Naive B cell (primary cell): ENCODE measurements at regions not wholly inside any gene's neighbourhood (a gene's known extent, or its start where the extent isn't known, plus 50 kb on each side); places are given as distances from the start of the nearest gene placed in this dataset.
A peak's percentile ranks its signal among the peaks of the same experiment; 100 is the strongest.

ENCODE experiments used
- ATAC-seq, 2 donors: fragments of 150-1000 bp; cut with Tn5 transposase; 2 replicates each; pipeline ENCODE4 v1.10.0; 2021; ENCODE audit warnings: low read depth in 2 of 2, mild to moderate bottlenecking in 2 of 2, moderate library complexity in 2 of 2
- DNase-seq: peaks from one replicate; pipeline ENCODE4 v3.0.0; 2022
- H3K27ac Mint-ChIP-seq, 6 donors: one replicate each; pipeline ENCODE4 v1.8.0; 2020 to 2022; ENCODE audit warnings: mild to moderate bottlenecking in 6 of 6, mixed read lengths in 6 of 6, moderate library complexity in 5 of 6, inconsistent platforms in 2 of 6
- H3K27me3 Mint-ChIP-seq, 3 donors: one replicate each; pipeline ENCODE4 v1.8.0; 2021 to 2022; ENCODE audit warnings: mixed read lengths in 3 of 3, mild to moderate bottlenecking in 1 of 3
- H3K36me3 Mint-ChIP-seq, 2 donors: one replicate each; pipeline ENCODE4 v1.8.0; 2020 to 2022; ENCODE audit warnings: mixed read lengths in 2 of 2, inconsistent platforms in 1 of 2, mild to moderate bottlenecking in 1 of 2
- H3K4me1 Mint-ChIP-seq, 3 donors: one replicate each; pipeline ENCODE4 v1.8.0; 2020 to 2022; ENCODE audit warnings: mixed read lengths in 3 of 3, inconsistent platforms in 1 of 3, mild to moderate bottlenecking in 1 of 3, moderate library complexity in 1 of 3
- H3K4me3 Mint-ChIP-seq, 8 donors: one replicate each; pipeline ENCODE4 v1.8.0; 2020 to 2022; ENCODE audit warnings: mild to moderate bottlenecking in 8 of 8, mixed read lengths in 8 of 8, moderate library complexity in 8 of 8, inconsistent platforms in 2 of 8
- H3K9me3 Mint-ChIP-seq, 7 donors: one replicate each; pipeline ENCODE4 v1.8.0; 2020 to 2022; ENCODE audit warnings: mixed read lengths in 7 of 7, mild to moderate bottlenecking in 5 of 7, inconsistent platforms in 2 of 7, moderate library complexity in 1 of 7

DNA sequence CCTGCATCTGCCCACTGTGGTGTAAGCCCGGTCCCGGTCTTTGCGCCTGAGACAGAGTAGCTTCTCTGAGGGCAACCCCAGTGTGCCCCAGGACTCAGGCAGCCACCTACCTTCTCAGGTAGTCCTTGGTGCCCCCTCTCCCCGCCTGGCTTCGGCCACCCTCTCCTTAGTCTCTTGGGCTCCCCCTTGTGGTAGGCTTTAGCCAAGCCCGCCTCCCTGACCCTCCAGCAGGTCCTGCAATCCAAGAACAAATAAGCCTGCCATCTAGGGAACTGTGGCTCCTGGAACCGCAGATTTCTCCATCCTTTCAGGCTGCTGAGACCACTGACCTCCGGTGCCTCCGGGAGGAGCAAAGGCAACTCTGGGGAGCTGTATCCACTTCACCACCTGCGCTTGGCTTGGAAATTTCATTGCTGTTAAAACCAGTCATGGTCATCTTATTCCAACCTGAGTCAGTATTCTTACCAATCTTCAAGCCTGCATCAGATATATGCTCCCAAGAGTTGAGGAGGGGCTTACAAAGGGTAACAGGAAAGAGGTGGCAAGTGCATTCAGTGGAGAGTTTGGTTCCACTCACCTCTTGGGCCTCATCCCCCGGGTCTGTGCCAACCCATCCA, 52.8 kb upstream of the TENM4 start:
- Mint-ChIP-seq H3K9me3 (peaks cover 1 to 9% (median 4%) of the 10 kb centered on the region in 7 donors), H3K4me3 (peak overlapping the region in 1 of 8 donors; percentile 67), H3K4me1 (peaks cover 0 to 5% (median 0%) of the 10 kb centered on the region in 3 donors), H3K36me3 (no peaks in the 10 kb centered on the region), H3K27me3 (peaks cover 17 to 25% (median 20%) of the 10 kb centered on the region in 3 donors), H3K27ac (no peak overlapping the region)
- peak; percentile 20 to 43 for ATAC-seq
- peak; percentile 33 for DNase-seq

- ATAC-seq (no peak), DNase-seq (no peak)
- Mint-ChIP-seq H3K4me1 (peaks cover 0 to 5% (median 0%) of the 10 kb centered on the region in 3 donors), H3K27ac (no peak overlapping the region), H3K4me3 (no peak overlapping the region), H3K9me3 (peaks cover 0 to 3% (median 1%) of the 10 kb centered on the region in 7 donors), H3K36me3 (no peaks in the 10 kb centered on the region), H3K27me3 (peaks cover 17 to 25% (median 20%) of the 10 kb centered on the region in 3 donors)
Measured at GRCh38 chr11:79492008-79492407, 51.2 kb upstream of the TENM4 start.
